NT2/D1 (cell line): ENCODE measurements at regions not wholly inside any gene's neighbourhood (a gene's known extent, or its start where the extent isn't known, plus 50 kb on each side); places are given as distances from the start of the nearest gene placed in this dataset.

Experiments used
- SUZ12 ChIP-seq: IDR thresholded peaks from 2 replicates; pipeline ENCODE4 v1.6.1; 2011; ENCODE audit not compliant: insufficient read length, insufficient read depth; ENCODE audit errors: extremely low read depth
- YY1 ChIP-seq: IDR thresholded peaks from 2 replicates; pipeline ENCODE4 v1.6.1; 2011; ENCODE audit not compliant: insufficient read length, insufficient read depth
- ZNF274 ChIP-seq: IDR thresholded peaks from 2 replicates; pipeline ENCODE4 v1.6.1; 2011; ENCODE audit warnings: mild to moderate bottlenecking, low read depth, low read length

- TF ChIP-seq ZNF274 (no peak), YY1 (no peak), SUZ12 (no peak)
Observed at GRCh38 chr18:73381699-73382036, 513.9 kb upstream of the NETO1 start.
